Large intestine (tissue), 3 donors: ENCODE measurements at regions not wholly inside any gene's neighbourhood (a gene's known extent, or its start where the extent isn't known, plus 50 kb on each side); places are given as distances from the start of the nearest gene placed in this dataset.

Experiments used
- DNase-seq, 2 donors: peaks; one replicate each; pipeline versions ENCODE4 v3.0.0 to v3.0.0-alpha.2; 2013
- H3K27ac ChIP-seq: one replicate; pipeline ENCODE4 v1.5.1; 2013; ENCODE audit warnings: low read length
- H3K27me3 ChIP-seq: 2 replicates; pipeline ENCODE4 v1.6.1; 2013; ENCODE audit warnings: low read length; ENCODE audit not compliant: control insufficient read depth, insufficient read depth
- H3K36me3 ChIP-seq: 2 replicates; pipeline ENCODE4 v1.6.1; 2013; ENCODE audit warnings: low read length; ENCODE audit not compliant: control insufficient read depth, insufficient read depth
- H3K4me1 ChIP-seq: one replicate; pipeline ENCODE4 v1.6.1; 2013; ENCODE audit warnings: low read length; ENCODE audit not compliant: control insufficient read depth, insufficient read depth
- H3K4me3 ChIP-seq: one replicate; pipeline ENCODE4 v1.5.1; 2013; ENCODE audit warnings: low read length
- H3K9me3 ChIP-seq: one replicate; pipeline ENCODE4 v1.6.1; 2013; ENCODE audit warnings: mild to moderate bottlenecking, low read depth, low read length, moderate library complexity; ENCODE audit not compliant: control insufficient read depth
- WGBS: methylation state at CpG from one replicate; pipeline ENCODE4 v1.1.5; 2013; ENCODE audit warnings: low lambda C conversion rate; ENCODE audit not compliant: insufficient coverage; 5-methylcytosine and 5-hydroxymethylcytosine counted together

- WGBS = 83% methylated on average over 1 of the region's 4 CpGs
- H3K27ac ChIP-seq = no peak overlapping the region
These were observed 317.2 kb downstream of the DHX15 start for GRCh38 chr4:24266951-24267722.

GRCh38 chr4:24265989-24266388 is 318.4 kb downstream of the DHX15 start:
- no peaks in the 10 kb centered on the region for H3K36me3 ChIP-seq
- no peak for DNase-seq
- no peak overlapping the region for H3K4me3 ChIP-seq
- peaks cover 8% of the 10 kb centered on the region for H3K27me3 ChIP-seq
- no CpG with 5 or more reads among the region's 7 CpGs for WGBS
- H3K9me3 ChIP-seq = no peaks in the 10 kb centered on the region
- no peak overlapping the region for H3K27ac ChIP-seq
- H3K4me1 ChIP-seq = no peaks in the 10 kb centered on the region

More at GRCh38 chr4:24266951-24267722, 317.2 kb downstream of the DHX15 start:
- no peak overlapping the region for H3K4me3 ChIP-seq
- H3K27me3 ChIP-seq = peaks cover 6% of the 10 kb centered on the region
- H3K4me1 ChIP-seq = no peaks in the 10 kb centered on the region
- no peaks in the 10 kb centered on the region for H3K36me3 ChIP-seq
- no peaks in the 10 kb centered on the region for H3K9me3 ChIP-seq
- no peak for DNase-seq

- no peaks in the 10 kb centered on the region for H3K9me3 ChIP-seq
- DNase-seq = no peak
- whole genome bisulfite sequencing = no CpG with 5 or more reads among the region's 4 CpGs
- H3K27me3 ChIP-seq = peaks cover 8% of the 10 kb centered on the region
- no peak overlapping the region for H3K27ac ChIP-seq
- no peaks in the 10 kb centered on the region for H3K36me3 ChIP-seq
- H3K4me1 ChIP-seq = no peaks in the 10 kb centered on the region
- H3K4me3 ChIP-seq = no peak overlapping the region
These were observed 321.7 kb downstream of the DHX15 start for GRCh38 chr4:24262616-24263015.

DNA sequence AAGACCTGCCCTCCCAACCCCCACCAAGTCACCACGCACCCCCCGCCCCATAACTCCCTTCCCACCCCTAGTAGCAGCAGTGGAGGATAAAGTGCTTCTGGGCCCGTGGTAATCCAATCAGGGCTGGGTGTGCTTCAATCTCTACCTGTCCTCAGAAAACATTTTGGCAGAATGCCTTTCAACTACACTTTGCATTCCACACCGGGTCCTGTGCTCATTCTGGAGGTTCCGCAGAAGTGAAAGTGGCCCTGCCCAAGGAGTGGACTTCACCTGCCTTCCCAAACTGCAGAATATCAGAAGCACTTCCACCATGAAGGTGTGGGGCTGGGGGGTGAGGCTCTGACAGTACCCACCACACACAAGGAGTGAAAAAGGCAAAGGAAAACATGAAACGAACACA is 322.3 kb downstream of the DHX15 start:
- WGBS = 85% methylated on average over 2 of the region's 6 CpGs
- DNase-seq = no peak
- no peak overlapping the region for H3K27ac ChIP-seq

GRCh38 chr4:24260923-24261564 is 323.3 kb downstream of the DHX15 start:
- no peaks in the 10 kb centered on the region for H3K4me1 ChIP-seq
- DNase-seq = no peak
- WGBS = no CpG with 5 or more reads among the region's 5 CpGs
- H3K27ac ChIP-seq = no peak overlapping the region
- no peak overlapping the region for H3K4me3 ChIP-seq
- peaks cover 6% of the 10 kb centered on the region for H3K27me3 ChIP-seq
- H3K36me3 ChIP-seq = no peaks in the 10 kb centered on the region
- H3K9me3 ChIP-seq = no peaks in the 10 kb centered on the region

More for the DNA sequence above, 322.3 kb downstream of the DHX15 start:
- Histone ChIP-seq H3K4me1 (no peaks in the 10 kb centered on the region), H3K4me3 (no peak overlapping the region), H3K36me3 (no peaks in the 10 kb centered on the region), H3K27me3 (peaks cover 8% of the 10 kb centered on the region), H3K9me3 (no peaks in the 10 kb centered on the region)

GRCh38 chr4:24260133-24260715 is 324.1 kb downstream of the DHX15 start:
- no peaks in the 10 kb centered on the region for H3K36me3 ChIP-seq
- no CpG with 5 or more reads among the region's 8 CpGs for WGBS
- peaks cover 5% of the 10 kb centered on the region for H3K27me3 ChIP-seq
- no peaks in the 10 kb centered on the region for H3K4me1 ChIP-seq
- no peak overlapping the region for H3K4me3 ChIP-seq
- no peaks in the 10 kb centered on the region for H3K9me3 ChIP-seq
- no peak for DNase-seq
- no peak overlapping the region for H3K27ac ChIP-seq

DNA sequence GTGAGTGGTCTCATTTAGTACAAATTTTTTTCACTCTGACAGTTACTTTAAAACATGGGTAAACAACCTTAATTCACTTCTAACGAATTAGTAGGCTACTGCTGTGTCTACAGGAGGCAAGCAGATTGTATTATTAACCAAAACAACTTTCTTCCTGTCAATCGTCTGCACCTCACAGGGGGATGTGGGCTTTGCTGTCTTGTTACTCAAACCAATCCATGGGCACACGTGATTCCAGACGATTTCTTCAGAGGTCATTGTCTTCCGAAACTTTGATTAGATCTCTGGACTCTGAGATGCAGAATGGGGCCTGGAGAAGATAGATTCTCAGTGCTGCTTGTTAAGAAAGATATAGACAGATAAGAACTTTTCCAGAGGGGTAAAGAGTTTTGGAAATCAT is 327.8 kb downstream of the DHX15 start:
- H3K27ac ChIP-seq = no peak overlapping the region
- H3K4me3 ChIP-seq = no peak overlapping the region
- WGBS = no CpG with 5 or more reads among the region's 5 CpGs
- DNase-seq = no peak
- no peaks in the 10 kb centered on the region for H3K9me3 ChIP-seq
- no peaks in the 10 kb centered on the region for H3K36me3 ChIP-seq
- H3K4me1 ChIP-seq = no peaks in the 10 kb centered on the region
- H3K27me3 ChIP-seq = peaks cover 4% of the 10 kb centered on the region

GRCh38 chr4:24256066-24256465 is 328.3 kb downstream of the DHX15 start:
- Histone ChIP-seq H3K4me1 (no peaks in the 10 kb centered on the region), H3K9me3 (no peaks in the 10 kb centered on the region), H3K27me3 (peaks cover 4% of the 10 kb centered on the region), H3K36me3 (no peaks in the 10 kb centered on the region), H3K4me3 (no peak overlapping the region), H3K27ac (no peak overlapping the region)
- DNase-seq = no peak
- no CpG with 5 or more reads among the region's 4 CpGs for WGBS

DNA sequence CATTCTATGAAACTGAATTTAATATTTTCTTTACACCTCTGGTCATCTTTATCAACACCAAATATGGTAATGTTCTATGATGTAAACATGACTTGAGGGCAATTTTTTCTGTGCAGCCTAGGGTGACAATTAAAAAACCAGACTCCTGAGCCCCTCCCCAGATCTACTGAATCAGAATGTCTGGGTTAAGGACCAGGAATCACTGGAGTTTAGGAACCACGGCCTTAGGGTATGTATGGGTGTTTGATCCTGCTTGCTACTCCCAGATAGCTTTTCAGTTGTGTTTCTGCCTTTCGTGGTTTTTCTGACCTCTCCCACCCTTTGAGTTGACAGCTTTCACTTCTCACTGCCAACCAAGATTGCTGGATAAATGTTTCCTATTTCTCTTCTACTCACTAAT is 332.2 kb downstream of the DHX15 start:
- Histone ChIP-seq H3K27me3 (peaks cover 4% of the 10 kb centered on the region), H3K36me3 (no peaks in the 10 kb centered on the region), H3K4me1 (peaks cover 5% of the 10 kb centered on the region), H3K9me3 (no peaks in the 10 kb centered on the region), H3K4me3 (no peak overlapping the region), H3K27ac (no peak overlapping the region)
- DNase-seq = no peak
- WGBS = 80% methylated on average over 1 of the region's 2 CpGs

DNA sequence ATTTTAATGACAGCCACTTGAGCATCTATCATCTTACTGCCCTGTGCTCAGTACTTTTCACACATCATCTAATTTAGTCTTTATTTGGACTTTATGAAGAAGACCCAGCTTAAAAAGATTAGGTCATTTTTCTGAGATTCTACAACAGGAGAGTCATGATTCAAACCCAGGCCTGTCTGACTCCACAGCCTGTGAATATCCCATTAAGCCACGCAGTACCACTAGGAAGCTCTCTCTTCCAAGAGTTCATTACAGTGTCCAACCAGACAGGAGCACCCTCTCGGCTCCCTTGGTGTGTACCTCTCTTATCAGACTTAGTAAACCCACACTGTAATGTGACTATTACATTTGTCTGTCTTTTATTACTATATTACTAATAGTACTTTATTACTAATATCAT is 332.8 kb downstream of the DHX15 start:
- Histone ChIP-seq H3K4me1 (peaks cover 5% of the 10 kb centered on the region), H3K27ac (no peak overlapping the region), H3K9me3 (no peaks in the 10 kb centered on the region), H3K4me3 (no peak overlapping the region), H3K36me3 (no peaks in the 10 kb centered on the region), H3K27me3 (peaks cover 4% of the 10 kb centered on the region)
- DNase-seq = no peak
- no CpG with 5 or more reads among the region's 2 CpGs for WGBS
